A549 (cell line): ENCODE measurements at regions not wholly inside any gene's neighbourhood (a gene's known extent, or its start where the extent isn't known, plus 50 kb on each side); places are given as distances from the start of the nearest gene placed in this dataset.

Source experiments
- BHLHE40 ChIP-seq: IDR thresholded peaks from 2 replicates; pipeline ENCODE4 v1.6.1; 2012; ENCODE audit warnings: low read depth, low read length, inconsistent platforms
- CEBPB ChIP-seq, 2 experiments: fragments of >200 bp in 1 of 2; sonication (Bioruptor Twin) in 1 of 2; formaldehyde crosslinking in 1 of 2; IDR thresholded peaks; 2 replicates each; pipeline ENCODE4 v1.6.1; 2012 to 2016
- CHD4 ChIP-seq: fragments of 200-600 bp; sonication (generic); IDR thresholded peaks from 2 replicates; pipeline ENCODE4 v1.6.1; 2016; ENCODE audit warnings: antibody characterized with exemption, mild to moderate bottlenecking, borderline replicate concordance
- MAFK ChIP-seq: fragments of 450-650 bp; IDR thresholded peaks from 2 replicates; pipeline ENCODE4 v1.6.1; 2014; ENCODE audit not compliant: partially characterized antibody
- POLR2A ChIP-seq: IDR thresholded peaks from 2 replicates; pipeline ENCODE4 v1.6.1; 2012; ENCODE audit warnings: mild to moderate bottlenecking, low read length
- POLR2AphosphoS2 ChIP-seq: conservative IDR thresholded peaks from 2 replicates; pipeline ENCODE4 v1.6.1; 2012; ENCODE audit warnings: low read length, improper control_type of control experiment, inconsistent platforms
- TF ChIP-seq, protein P1 (sequence below): fragments of >200 bp; sonication (Bioruptor Twin); formaldehyde crosslinking; IDR thresholded peaks from 3 replicates; pipeline ENCODE4 v1.5.1; 2016

DNA sequence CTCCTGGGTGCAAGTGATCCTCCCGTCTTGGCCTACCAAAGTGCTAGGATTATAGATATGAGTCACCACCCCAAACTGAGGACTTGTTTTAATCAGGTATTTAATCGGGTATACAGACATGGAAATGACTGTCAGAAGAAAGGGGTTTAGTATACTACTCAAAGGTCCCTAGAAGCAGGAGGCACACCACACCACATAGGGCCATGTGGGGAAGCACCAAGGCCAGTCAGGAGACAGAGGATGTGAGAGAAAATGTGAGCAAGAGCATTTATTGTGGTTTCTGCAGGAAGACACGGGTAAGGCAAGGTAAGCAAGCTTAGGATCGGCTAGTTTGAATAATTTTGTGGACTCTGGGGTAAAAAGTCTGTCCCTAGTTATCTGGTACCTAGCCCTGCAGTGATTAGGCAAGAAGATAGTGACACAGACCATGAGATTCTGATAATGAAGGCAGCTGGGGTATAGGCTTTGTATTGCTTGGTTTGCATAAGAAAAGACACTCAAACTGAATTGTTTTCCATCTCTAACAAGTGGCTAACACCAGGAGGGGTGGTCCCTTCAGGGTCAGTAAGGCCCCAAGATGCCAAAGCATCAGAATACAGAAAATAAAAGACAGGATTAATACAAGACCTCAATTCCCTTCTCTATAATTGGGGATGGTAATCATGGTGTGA lies 408.8 kb upstream of the F9 start:
- TF ChIP-seq, protein P1, sequence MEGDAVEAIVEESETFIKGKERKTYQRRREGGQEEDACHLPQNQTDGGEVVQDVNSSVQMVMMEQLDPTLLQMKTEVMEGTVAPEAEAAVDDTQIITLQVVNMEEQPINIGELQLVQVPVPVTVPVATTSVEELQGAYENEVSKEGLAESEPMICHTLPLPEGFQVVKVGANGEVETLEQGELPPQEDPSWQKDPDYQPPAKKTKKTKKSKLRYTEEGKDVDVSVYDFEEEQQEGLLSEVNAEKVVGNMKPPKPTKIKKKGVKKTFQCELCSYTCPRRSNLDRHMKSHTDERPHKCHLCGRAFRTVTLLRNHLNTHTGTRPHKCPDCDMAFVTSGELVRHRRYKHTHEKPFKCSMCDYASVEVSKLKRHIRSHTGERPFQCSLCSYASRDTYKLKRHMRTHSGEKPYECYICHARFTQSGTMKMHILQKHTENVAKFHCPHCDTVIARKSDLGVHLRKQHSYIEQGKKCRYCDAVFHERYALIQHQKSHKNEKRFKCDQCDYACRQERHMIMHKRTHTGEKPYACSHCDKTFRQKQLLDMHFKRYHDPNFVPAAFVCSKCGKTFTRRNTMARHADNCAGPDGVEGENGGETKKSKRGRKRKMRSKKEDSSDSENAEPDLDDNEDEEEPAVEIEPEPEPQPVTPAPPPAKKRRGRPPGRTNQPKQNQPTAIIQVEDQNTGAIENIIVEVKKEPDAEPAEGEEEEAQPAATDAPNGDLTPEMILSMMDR = no peak
- TF ChIP-seq MAFK (no peak), POLR2A (no peak), BHLHE40 (no peak), POLR2AphosphoS2 (no peak), CHD4 (no peak), CEBPB (IDR thresholded peaks at IDR 0.05) (no peak)
